ENCODE measurements at regions not wholly inside any gene's neighbourhood (a gene's known extent, or its start where the extent isn't known, plus 50 kb on each side); places are given as distances from the start of the nearest gene placed in this dataset.

GRCh38 chr5:23742701-23743100 lies 235.3 kb downstream of the PRDM9 start:
- POLR2A ChIA-PET = no interaction called here
- Mint-ChIP-seq H3K4me3 (ENCODE audit: unreplicated experiment) (no peak overlapping the region), H3K27me3 (ENCODE audit: insufficient read depth, unreplicated experiment) (no peaks in the 10 kb centered on the region), H3K4me1 (ENCODE audit: low read depth, unreplicated experiment) (no peaks in the 10 kb centered on the region), H3K36me3 (ENCODE audit: insufficient read depth, unreplicated experiment) (no peaks in the 10 kb centered on the region), H3K27ac (ENCODE audit: unreplicated experiment) (no peak overlapping the region), H3K9me3 (ENCODE audit: unreplicated experiment) (no peaks in the 10 kb centered on the region)
- no peaks in the 10 kb centered on the region for H3K27me3 ChIP-seq (replicated peaks; ENCODE audit: control insufficient read depth, insufficient read depth, low read length)
- no peak overlapping the region for H3K4me3 ChIP-seq (ENCODE audit: low read depth, low read length)
- CTCF ChIA-PET = no interaction called here
- H3K4me1 ChIP-seq = no peaks in the 10 kb centered on the region
- 0 out of 2 replicates have a peak, but pooled peaks cover 5% of the 10 kb centered on the region for H3K9me3 ChIP-seq
- no peak for DNase-seq
- intact Hi-C loops (cut with micrococcal nuclease; ENCODE audit: unreplicated experiment) = loop anchor here (1.0 kb wide), 1 partner anchor 390 kb away; no protein-coding TSS in a partner anchor
- no TSS peak for BruUV-seq (replicated peaks)
- TF ChIP-seq CTCF (IDR thresholded peaks at IDR 0.05; ENCODE audit: insufficient read depth in 1 of 2, low read depth in 1 of 2, low read length in 1 of 2, severe bottlenecking in 1 of 2, unreplicated experiment in 1 of 2) = no peak
- no peaks in the 10 kb centered on the region for H3K36me3 ChIP-seq (ENCODE audit: control insufficient read depth, insufficient read depth, low read length)

DNA sequence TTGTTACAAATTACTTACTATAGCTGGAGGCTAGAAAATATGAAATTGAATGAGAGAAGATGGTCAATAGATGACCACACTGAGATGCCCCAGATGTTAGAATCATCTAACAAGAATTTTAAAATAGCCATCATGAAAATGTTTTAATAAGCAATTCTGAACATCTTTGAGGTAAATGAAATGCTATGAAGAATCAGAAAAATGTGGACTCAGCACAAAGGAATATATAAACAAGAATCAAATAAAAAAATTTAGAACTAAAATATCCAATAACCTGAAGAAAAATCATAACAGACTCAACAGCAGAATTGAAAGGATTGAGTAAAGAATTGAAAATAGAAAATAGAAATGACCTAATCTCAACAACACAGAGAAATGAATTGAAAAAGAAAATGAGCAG lies 248.5 kb downstream of the PRDM9 start:
- H3K27me3 ChIP-seq (replicated peaks; ENCODE audit: control insufficient read depth, insufficient read depth, low read length) = no peaks in the 10 kb centered on the region
- TF ChIP-seq CTCF (IDR thresholded peaks at IDR 0.05; ENCODE audit: insufficient read depth in 1 of 2, low read depth in 1 of 2, low read length in 1 of 2, severe bottlenecking in 1 of 2, unreplicated experiment in 1 of 2) = no peak
- POLR2A ChIA-PET = no interaction called here
- H3K9me3 Mint-ChIP-seq (ENCODE audit: unreplicated experiment) = peaks cover 6% of the 10 kb centered on the region
- no peak for DNase-seq
- no peaks in the 10 kb centered on the region for H3K36me3 ChIP-seq (ENCODE audit: control insufficient read depth, insufficient read depth, low read length)
- H3K4me3 Mint-ChIP-seq (ENCODE audit: unreplicated experiment) = no peak overlapping the region
- CTCF ChIA-PET = no interaction called here
- intact Hi-C loops (cut with micrococcal nuclease; ENCODE audit: unreplicated experiment) = no loop called here
- no peak overlapping the region for H3K4me3 ChIP-seq (ENCODE audit: low read depth, low read length)
- H3K9me3 ChIP-seq = peaks cover 2% of the 10 kb centered on the region; the same call in 1 of the 2 replicates
- H3K27me3 Mint-ChIP-seq (ENCODE audit: insufficient read depth, unreplicated experiment) = no peaks in the 10 kb centered on the region
- no peak overlapping the region for H3K27ac Mint-ChIP-seq (ENCODE audit: unreplicated experiment)
- no peaks in the 10 kb centered on the region for H3K4me1 Mint-ChIP-seq (ENCODE audit: low read depth, unreplicated experiment)
- no peaks in the 10 kb centered on the region for H3K4me1 ChIP-seq
- no TSS peak for BruUV-seq (replicated peaks)
- no peaks in the 10 kb centered on the region for H3K36me3 Mint-ChIP-seq (ENCODE audit: insufficient read depth, unreplicated experiment)

DNA sequence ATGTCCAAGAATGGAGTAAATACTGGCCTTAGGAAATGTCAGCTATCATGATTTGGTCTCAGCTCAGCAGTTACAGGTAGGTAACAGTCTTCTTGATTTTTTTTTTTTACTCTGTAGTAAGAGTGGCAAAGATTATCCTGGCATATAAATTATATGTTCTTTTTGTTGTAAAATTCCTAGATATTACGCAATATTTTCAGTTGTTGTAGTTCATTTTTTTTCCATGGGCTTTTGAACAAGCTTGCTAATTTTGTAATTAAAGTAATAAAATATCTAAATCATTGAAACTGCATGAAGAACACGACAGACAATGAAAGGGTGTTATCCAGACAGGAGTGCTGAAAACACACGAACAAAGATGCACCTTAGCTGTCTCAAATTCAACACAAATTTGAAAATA lies 249.4 kb downstream of the PRDM9 start:
- ChIA-PET POLR2A (no interaction called here), CTCF (no interaction called here)
- Histone ChIP-seq H3K27me3 (replicated peaks; ENCODE audit: control insufficient read depth, insufficient read depth, low read length) (no peaks in the 10 kb centered on the region), H3K4me3 (ENCODE audit: low read depth, low read length) (no peak overlapping the region), H3K4me1 (no peaks in the 10 kb centered on the region), H3K9me3 (no peaks in the 10 kb centered on the region), H3K36me3 (ENCODE audit: control insufficient read depth, insufficient read depth, low read length) (no peaks in the 10 kb centered on the region)
- H3K27me3 Mint-ChIP-seq (ENCODE audit: insufficient read depth, unreplicated experiment) = no peaks in the 10 kb centered on the region
- H3K27ac Mint-ChIP-seq (ENCODE audit: unreplicated experiment) = no peak overlapping the region
- no peaks in the 10 kb centered on the region for H3K36me3 Mint-ChIP-seq (ENCODE audit: insufficient read depth, unreplicated experiment)
- no peak for DNase-seq
- H3K9me3 Mint-ChIP-seq (ENCODE audit: unreplicated experiment) = no peaks in the 10 kb centered on the region
- no peaks in the 10 kb centered on the region for H3K4me1 Mint-ChIP-seq (ENCODE audit: low read depth, unreplicated experiment)
- no peak overlapping the region for H3K4me3 Mint-ChIP-seq (ENCODE audit: unreplicated experiment)
- no peak for TF ChIP-seq CTCF (IDR thresholded peaks at IDR 0.05; ENCODE audit: insufficient read depth in 1 of 2, low read depth in 1 of 2, low read length in 1 of 2, severe bottlenecking in 1 of 2, unreplicated experiment in 1 of 2)
- BruUV-seq (replicated peaks) = no TSS peak
- intact Hi-C loops (cut with micrococcal nuclease; ENCODE audit: unreplicated experiment) = no loop called here

All from Caco-2 (cell line).